CD4-positive, CD25-positive, alpha-beta regulatory T cell (primary cell): ENCODE measurements at regions not wholly inside any gene's neighbourhood (a gene's known extent, or its start where the extent isn't known, plus 50 kb on each side); places are given as distances from the start of the nearest gene placed in this dataset.
A peak's percentile ranks its signal among the peaks of the same experiment; 100 is the strongest.
"Not testable (repeated sequence)": the region's sequence is repeated elsewhere in the genome, so short reads cannot be mapped to it uniquely, and the experiment has no call there.

Experiments
- ATAC-seq, 2 donors: fragments of 150-1000 bp; cut with Tn5 transposase; one replicate each; pipeline ENCODE4 v1.10.0; 2021; ENCODE audit warnings: low read depth in 2 of 2, moderate number of reproducible peaks in 2 of 2, moderate library complexity in 1 of 2
- DNase-seq, 3 donors: peaks; one replicate each; pipeline versions ENCODE4 v3.0.0 to v3.0.0-alpha.2; 2012 to 2022; ENCODE audit warnings: mixed read lengths in 1 of 3
- H3K27ac ChIP-seq: one replicate; pipeline ENCODE4 v1.7.0; 2013; ENCODE audit warnings: mild to moderate bottlenecking, low read length; ENCODE audit not compliant: insufficient read depth, poor library complexity, severe bottlenecking
- H3K27me3 ChIP-seq: one replicate; pipeline ENCODE4 v1.7.0; 2013; ENCODE audit warnings: low read length; ENCODE audit not compliant: control insufficient read depth, insufficient read depth
- H3K36me3 ChIP-seq: one replicate; pipeline ENCODE4 v1.7.0; 2013; ENCODE audit warnings: mild to moderate bottlenecking, low read length, moderate library complexity; ENCODE audit not compliant: control insufficient read depth, insufficient read depth
- H3K4me1 ChIP-seq: 2 replicates; pipeline ENCODE4 v1.7.0; 2013; ENCODE audit warnings: mild to moderate bottlenecking, low read length; ENCODE audit not compliant: insufficient read depth, control insufficient read depth, poor library complexity, severe bottlenecking
- H3K4me3 ChIP-seq: one replicate; pipeline ENCODE4 v1.7.0; 2013; ENCODE audit warnings: low read depth, mild to moderate bottlenecking, low read length, moderate library complexity
- H3K9me3 ChIP-seq, 2 experiments: 1 replicate in 1 of 2; 2 replicates in 1 of 2; pipeline ENCODE4 v1.7.0; 2013; ENCODE audit warnings: low read length in 2 of 2, mild to moderate bottlenecking in 1 of 2, moderate library complexity in 1 of 2; ENCODE audit not compliant: control insufficient read depth in 2 of 2
- H3K27ac Mint-ChIP-seq, 3 donors: one replicate each; pipeline ENCODE4 v1.8.0; 2020 to 2022; ENCODE audit warnings: mild to moderate bottlenecking in 3 of 3, mixed read lengths in 3 of 3, moderate library complexity in 2 of 3
- H3K27me3 Mint-ChIP-seq: one replicate; pipeline ENCODE4 v1.8.0; 2022; ENCODE audit warnings: mild to moderate bottlenecking, mixed read lengths
- H3K36me3 Mint-ChIP-seq: one replicate; pipeline ENCODE4 v1.8.0; 2020; ENCODE audit warnings: mixed read lengths
- H3K4me1 Mint-ChIP-seq, 4 donors: one replicate each; pipeline ENCODE4 v1.8.0; 2020 to 2022; ENCODE audit warnings: mixed read lengths in 4 of 4, mild to moderate bottlenecking in 1 of 4
- H3K4me3 Mint-ChIP-seq, 4 donors: one replicate each; pipeline ENCODE4 v1.8.0; 2020 to 2022; ENCODE audit warnings: mild to moderate bottlenecking in 4 of 4, mixed read lengths in 4 of 4, moderate library complexity in 3 of 4
- H3K9me3 Mint-ChIP-seq, 7 donors: one replicate each; pipeline ENCODE4 v1.8.0; 2020 to 2022; ENCODE audit warnings: mixed read lengths in 7 of 7, mild to moderate bottlenecking in 3 of 7, moderate library complexity in 2 of 7

GRCh38 chr10:100631192-100631591 is 95.4 kb downstream of the HIF1AN start:
- ATAC-seq: no peak
- H3K4me3 ChIP-seq: no peak overlapping the region
- Mint-ChIP-seq H3K4me3 (no peak overlapping the region), H3K27ac (no peak overlapping the region), H3K4me1 (no peaks in the 10 kb centered on the region), H3K36me3 (no peaks in the 10 kb centered on the region), H3K27me3 (peaks cover 20% of the 10 kb centered on the region), H3K9me3 (peaks cover 0 to 2% (median 0%) of the 10 kb centered on the region in 7 donors)
- no peaks in the 10 kb centered on the region for H3K4me1 ChIP-seq
- H3K27me3 ChIP-seq: peaks cover 9% of the 10 kb centered on the region
- no peaks in the 10 kb centered on the region for H3K36me3 ChIP-seq
- H3K9me3 ChIP-seq: no peaks in the 10 kb centered on the region
- no peak for DNase-seq
- no peak overlapping the region for H3K27ac ChIP-seq

- DNase-seq (no peak), ATAC-seq (no peak)
- Mint-ChIP-seq H3K4me3 (no peak overlapping the region), H3K36me3 (no peaks in the 10 kb centered on the region), H3K27me3 (peaks cover 15% of the 10 kb centered on the region), H3K4me1 (no peaks in the 10 kb centered on the region), H3K27ac (no peak overlapping the region), H3K9me3 (peaks cover 0 to 2% (median 0%) of the 10 kb centered on the region in 7 donors)
- Histone ChIP-seq H3K27me3 (peaks cover 10% of the 10 kb centered on the region), H3K9me3 (no peaks in the 10 kb centered on the region), H3K4me3 (no peak overlapping the region), H3K27ac (no peak overlapping the region), H3K4me1 (no peaks in the 10 kb centered on the region), H3K36me3 (no peaks in the 10 kb centered on the region)
Measured at GRCh38 chr10:100632027-100632426, 96.3 kb downstream of the HIF1AN start.

- H3K4me1 Mint-ChIP-seq: no peaks in the 10 kb centered on the region
- Histone ChIP-seq H3K4me3 (no peak overlapping the region), H3K27me3 (peaks cover 10% of the 10 kb centered on the region), H3K36me3 (no peaks in the 10 kb centered on the region), H3K27ac (no peak overlapping the region), H3K9me3 (no peaks in the 10 kb centered on the region), H3K4me1 (no peaks in the 10 kb centered on the region)
- no peaks in the 10 kb centered on the region for H3K36me3 Mint-ChIP-seq
- no peak overlapping the region for H3K4me3 Mint-ChIP-seq
- peaks cover 16% of the 10 kb centered on the region for H3K27me3 Mint-ChIP-seq
- ATAC-seq (no peak), DNase-seq (no peak)
- H3K9me3 Mint-ChIP-seq: peaks cover 0 to 2% (median 0%) of the 10 kb centered on the region in 7 donors
- no peak overlapping the region for H3K27ac Mint-ChIP-seq
Measured at GRCh38 chr10:100634034-100634433, 98.3 kb downstream of the HIF1AN start.

GRCh38 chr10:100636848-100637553 is 101.3 kb downstream of the HIF1AN start:
- Mint-ChIP-seq H3K36me3 (no peaks in the 10 kb centered on the region), H3K27ac (no peak overlapping the region), H3K27me3 (peaks cover 23% of the 10 kb centered on the region), H3K9me3 (peaks cover 0 to 3% (median 0%) of the 10 kb centered on the region in 7 donors), H3K4me3 (no peak overlapping the region), H3K4me1 (no peaks in the 10 kb centered on the region)
- H3K27me3 ChIP-seq: peaks cover 10% of the 10 kb centered on the region
- H3K4me1 ChIP-seq: no peaks in the 10 kb centered on the region
- no peak overlapping the region for H3K4me3 ChIP-seq
- H3K9me3 ChIP-seq: no peaks in the 10 kb centered on the region
- DNase-seq (no peak), ATAC-seq (no peak)
- no peaks in the 10 kb centered on the region for H3K36me3 ChIP-seq
- H3K27ac ChIP-seq: no peak overlapping the region

- H3K27me3 ChIP-seq: peaks cover 6% of the 10 kb centered on the region
- peaks cover 26% of the 10 kb centered on the region for H3K27me3 Mint-ChIP-seq
Measured at GRCh38 chr10:100637785-100638184, 102.0 kb downstream of the HIF1AN start.

GRCh38 chr10:100638969-100639368 is 103.2 kb downstream of the HIF1AN start:
- H3K4me1 Mint-ChIP-seq, DNase-seq, H3K9me3 ChIP-seq, H3K4me3 ChIP-seq, H3K27me3 ChIP-seq, ATAC-seq, H3K36me3 Mint-ChIP-seq, H3K4me1 ChIP-seq, H3K9me3 Mint-ChIP-seq, H3K27ac ChIP-seq, H3K4me3 Mint-ChIP-seq, H3K27ac Mint-ChIP-seq, H3K36me3 ChIP-seq: not testable (repeated sequence)
- peaks cover 38% of the 10 kb centered on the region for H3K27me3 Mint-ChIP-seq

More at GRCh38 chr10:100637785-100638184, 102.0 kb downstream of the HIF1AN start:
- Histone ChIP-seq H3K27ac (no peak overlapping the region), H3K4me1 (no peaks in the 10 kb centered on the region), H3K9me3 (no peaks in the 10 kb centered on the region), H3K4me3 (no peak overlapping the region), H3K36me3 (no peaks in the 10 kb centered on the region)
- Mint-ChIP-seq H3K36me3 (no peaks in the 10 kb centered on the region), H3K9me3 (peaks cover 0 to 3% (median 0%) of the 10 kb centered on the region in 7 donors), H3K4me1 (no peaks in the 10 kb centered on the region), H3K27ac (no peak overlapping the region), H3K4me3 (no peak overlapping the region)
- DNase-seq (no peak), ATAC-seq (no peak)

- ATAC-seq (no peak), DNase-seq (no peak)
- H3K27ac ChIP-seq: no peak overlapping the region
- no peaks in the 10 kb centered on the region for H3K27me3 ChIP-seq
- no peaks in the 10 kb centered on the region for H3K9me3 ChIP-seq
- peaks cover 0 to 6% (median 0%) of the 10 kb centered on the region in 7 donors for H3K9me3 Mint-ChIP-seq
- no peaks in the 10 kb centered on the region for H3K4me1 ChIP-seq
- H3K27ac Mint-ChIP-seq: peak overlapping the region in 1 of 3 donors; percentile 50
- H3K4me3 Mint-ChIP-seq: no peak overlapping the region
- no peaks in the 10 kb centered on the region for H3K36me3 ChIP-seq
- no peaks in the 10 kb centered on the region for H3K36me3 Mint-ChIP-seq
- H3K27me3 Mint-ChIP-seq: peaks cover 57% of the 10 kb centered on the region
- no peak overlapping the region for H3K4me3 ChIP-seq
- no peaks in the 10 kb centered on the region for H3K4me1 Mint-ChIP-seq
Measured at GRCh38 chr10:100642295-100642994, 102.9 kb upstream of the PAX2 start.

- peaks cover 6% of the 10 kb centered on the region for H3K27me3 ChIP-seq
- Mint-ChIP-seq H3K4me3 (no peak overlapping the region), H3K36me3 (no peaks in the 10 kb centered on the region), H3K9me3 (peaks cover 0 to 6% (median 1%) of the 10 kb centered on the region in 7 donors), H3K27ac (no peak overlapping the region), H3K4me1 (peaks cover 0 to 5% (median 0%) of the 10 kb centered on the region in 4 donors), H3K27me3 (peaks cover 63% of the 10 kb centered on the region)
- no peak overlapping the region for H3K27ac ChIP-seq
- no peaks in the 10 kb centered on the region for H3K4me1 ChIP-seq
- no peaks in the 10 kb centered on the region for H3K36me3 ChIP-seq
- no peaks in the 10 kb centered on the region for H3K9me3 ChIP-seq
- ATAC-seq: no peak
- no peak overlapping the region for H3K4me3 ChIP-seq
- no peak for DNase-seq
Measured at GRCh38 chr10:100645091-100645490, 100.3 kb upstream of the PAX2 start.
